ENCODE measurements at regions not wholly inside any gene's neighbourhood (a gene's known extent, or its start where the extent isn't known, plus 50 kb on each side); places are given as distances from the start of the nearest gene placed in this dataset.

DNA sequence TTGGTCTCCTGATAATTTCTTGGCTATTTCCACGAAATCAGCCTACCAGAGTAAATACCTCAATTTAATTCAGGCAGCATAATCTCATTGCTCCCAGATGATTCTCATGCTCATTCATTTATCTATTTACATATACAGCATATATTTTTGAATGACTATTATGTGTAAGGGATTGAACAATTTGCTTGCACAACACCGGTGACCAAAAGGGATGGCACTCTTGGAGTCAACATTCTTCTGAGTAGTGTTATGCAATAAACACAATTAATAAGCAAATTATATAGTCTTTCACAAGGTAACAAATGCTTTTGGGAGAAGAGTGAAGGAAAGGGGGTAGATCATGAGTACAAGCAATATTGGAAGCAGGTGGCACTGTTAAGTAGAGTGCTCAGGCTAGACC is 1015.3 kb downstream of the ARAP2 start:
- TF ChIP-seq, protein P1, sequence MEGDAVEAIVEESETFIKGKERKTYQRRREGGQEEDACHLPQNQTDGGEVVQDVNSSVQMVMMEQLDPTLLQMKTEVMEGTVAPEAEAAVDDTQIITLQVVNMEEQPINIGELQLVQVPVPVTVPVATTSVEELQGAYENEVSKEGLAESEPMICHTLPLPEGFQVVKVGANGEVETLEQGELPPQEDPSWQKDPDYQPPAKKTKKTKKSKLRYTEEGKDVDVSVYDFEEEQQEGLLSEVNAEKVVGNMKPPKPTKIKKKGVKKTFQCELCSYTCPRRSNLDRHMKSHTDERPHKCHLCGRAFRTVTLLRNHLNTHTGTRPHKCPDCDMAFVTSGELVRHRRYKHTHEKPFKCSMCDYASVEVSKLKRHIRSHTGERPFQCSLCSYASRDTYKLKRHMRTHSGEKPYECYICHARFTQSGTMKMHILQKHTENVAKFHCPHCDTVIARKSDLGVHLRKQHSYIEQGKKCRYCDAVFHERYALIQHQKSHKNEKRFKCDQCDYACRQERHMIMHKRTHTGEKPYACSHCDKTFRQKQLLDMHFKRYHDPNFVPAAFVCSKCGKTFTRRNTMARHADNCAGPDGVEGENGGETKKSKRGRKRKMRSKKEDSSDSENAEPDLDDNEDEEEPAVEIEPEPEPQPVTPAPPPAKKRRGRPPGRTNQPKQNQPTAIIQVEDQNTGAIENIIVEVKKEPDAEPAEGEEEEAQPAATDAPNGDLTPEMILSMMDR (conservative IDR thresholded peaks at IDR 0.05): no peak
- Histone ChIP-seq H2BK120ac (ENCODE audit: low read depth, low read length, poor library complexity, severe bottlenecking) (no peak overlapping the region), H4K91ac (ENCODE audit: insufficient read length, low read depth, low read length) (no peak overlapping the region), H3K23me2 (ENCODE audit: insufficient read length, low read depth, low read length, poor library complexity, severe bottlenecking) (no peaks in the 10 kb centered on the region), H3K14ac (ENCODE audit: insufficient read depth, low read length) (no peak overlapping the region), H3K79me2 (ENCODE audit: insufficient read depth, low read length) (no peaks in the 10 kb centered on the region), H3K56ac (ENCODE audit: insufficient read length, low read depth, low read length) (no peak overlapping the region), H3K4me2 (ENCODE audit: insufficient read depth, insufficient read length, low read length) (no peak overlapping the region), H2AK5ac (ENCODE audit: insufficient read length, low read length) (no peak overlapping the region), H2AFZ (ENCODE audit: low read length) (no peak overlapping the region), H3K9ac (ENCODE audit: extremely low read depth, insufficient read length, low read length) (no peak overlapping the region), H2BK12ac (ENCODE audit: insufficient read length, low read depth, low read length) (no peak overlapping the region), H3T11ph (ENCODE audit: low read length) (no peak overlapping the region), H3K4me1 (ENCODE audit: insufficient read depth, low read length) (no peaks in the 10 kb centered on the region), H3K79me1 (ENCODE audit: insufficient read depth, low read depth, low read length, poor library complexity, severe bottlenecking) (no peaks in the 10 kb centered on the region), H3K27ac (ENCODE audit: insufficient read length, low read depth, low read length) (no peak overlapping the region), H3K18ac (ENCODE audit: insufficient read length, low read depth, low read length) (no peak overlapping the region), H3K27me3 (ENCODE audit: insufficient read depth, low read length) (no peaks in the 10 kb centered on the region), H2BK15ac (ENCODE audit: low read depth, low read length) (no peak overlapping the region), H2BK5ac (ENCODE audit: insufficient read length, low read length) (no peak overlapping the region), H3K4ac (ENCODE audit: low read depth, low read length) (no peak overlapping the region), H3K23ac (ENCODE audit: insufficient read length, low read depth, low read length) (no peak overlapping the region), H4K8ac (replicated peaks; ENCODE audit: insufficient read length, low read depth, low read length) (no peak overlapping the region), H4K5ac (ENCODE audit: insufficient read length, low read depth, low read length) (no peak overlapping the region), H2BK20ac (ENCODE audit: low read depth, low read length, poor library complexity, severe bottlenecking) (no peak overlapping the region), H3K9me3 (ENCODE audit: control insufficient read depth, low read depth, low read length) (no peaks in the 10 kb centered on the region), H4K20me1 (ENCODE audit: control insufficient read depth, insufficient read depth, insufficient read length) (no peaks in the 10 kb centered on the region)
- no peaks in the 10 kb centered on the region for H3K4me1 Mint-ChIP-seq
- no peaks in the 10 kb centered on the region; a peak in 1 of 7 replicates for H3K36me3 Mint-ChIP-seq (ENCODE audit: insufficient read depth in 1 of 3, low read depth in 3 of 3)
- no peaks in the 10 kb centered on the region for H3K9me3 Mint-ChIP-seq
- H3K27me3 Mint-ChIP-seq (ENCODE audit: low read depth): no peaks in the 10 kb centered on the region
- no peak for DNase-seq
- no peak overlapping the region for H3K4me3 Mint-ChIP-seq
- no CpG with 5 or more reads among the region's 2 CpGs for WGBS (ENCODE audit: extremely low coverage, insufficient read length, low lambda C conversion rate)
- no peak overlapping the region for H3K27ac Mint-ChIP-seq

Data from H9 (cell line).